Natural killer cell (primary cell): ENCODE measurements at regions not wholly inside any gene's neighbourhood (a gene's known extent, or its start where the extent isn't known, plus 50 kb on each side); places are given as distances from the start of the nearest gene placed in this dataset.

Experiments used
- ATAC-seq, 3 donors: fragments of 150-1000 bp in 2 of 3; fragments of 200-7000 bp in 1 of 3; cut with Tn5 transposase; 1 replicate in 1 of 3; 2 replicates in 2 of 3; pipeline ENCODE4 v1.10.0; 2021; ENCODE audit warnings: mild to moderate bottlenecking in 2 of 3, moderate library complexity in 2 of 3
- DNase-seq, 2 donors: peaks; one replicate each; pipeline versions ENCODE4 v3.0.0 to v3.0.0-alpha.2; 2013 to 2021; ENCODE audit warnings: mixed read lengths in 1 of 2
- H3K27ac ChIP-seq: one replicate; pipeline ENCODE4 v1.5.1; 2013; ENCODE audit warnings: mild to moderate bottlenecking, low read length
- H3K27me3 ChIP-seq: one replicate; pipeline ENCODE4 v1.6.1; 2013; ENCODE audit warnings: low read length; ENCODE audit not compliant: control insufficient read depth, insufficient read depth
- H3K36me3 ChIP-seq: one replicate; pipeline ENCODE4 v1.6.1; 2013; ENCODE audit warnings: low read length; ENCODE audit not compliant: control insufficient read depth, insufficient read depth
- H3K4me1 ChIP-seq: one replicate; pipeline ENCODE4 v1.6.1; 2013; ENCODE audit warnings: low read length; ENCODE audit not compliant: control insufficient read depth, insufficient read depth
- H3K4me3 ChIP-seq: one replicate; pipeline ENCODE4 v1.5.1; 2013; ENCODE audit warnings: low read length
- H3K9me3 ChIP-seq: one replicate; pipeline ENCODE4 v1.6.1; 2013; ENCODE audit warnings: low read length; ENCODE audit not compliant: control insufficient read depth, insufficient read depth
- H3K27ac Mint-ChIP-seq, 2 donors: one replicate each; pipeline ENCODE4 v1.8.0; 2022; ENCODE audit warnings: mild to moderate bottlenecking in 2 of 2, mixed read lengths in 2 of 2, moderate library complexity in 1 of 2
- H3K27me3 Mint-ChIP-seq, 2 donors: one replicate each; pipeline ENCODE4 v1.8.0; 2022; ENCODE audit warnings: low read depth in 2 of 2, mixed read lengths in 2 of 2
- H3K36me3 Mint-ChIP-seq: one replicate; pipeline ENCODE4 v1.8.0; 2022; ENCODE audit warnings: mixed read lengths
- H3K4me1 Mint-ChIP-seq, 2 donors: one replicate each; pipeline ENCODE4 v1.8.0; 2022; ENCODE audit warnings: mixed read lengths in 2 of 2
- H3K4me3 Mint-ChIP-seq: one replicate; pipeline ENCODE4 v1.8.0; 2022; ENCODE audit warnings: mild to moderate bottlenecking, moderate library complexity, mixed read lengths
- H3K9me3 Mint-ChIP-seq, 2 donors: one replicate each; pipeline ENCODE4 v1.8.0; 2022; ENCODE audit warnings: mixed read lengths in 2 of 2
- CTCF ChIP-seq: fragments of 200-600 bp; IDR thresholded peaks from one replicate; pipeline ENCODE4 v1.8.0; 2022; ENCODE audit warnings: antibody characterized with exemption
- WGBS: methylation state at CpG from one replicate; pipeline ENCODE4 v1.1.7; 2013; ENCODE audit warnings: missing lambda C conversion rate; ENCODE audit not compliant: insufficient coverage; 5-methylcytosine and 5-hydroxymethylcytosine counted together
- intact Hi-C: fragments of 100-400 bp; cut with micrococcal nuclease; formaldehyde crosslinking; loops from one replicate; pipeline ENCODE4 v1.14.2; 2022

GRCh38 chr6:85396159-85396808, 53.6 kb upstream of the NT5E start:
- no peak overlapping the region for H3K4me3 Mint-ChIP-seq
- TF ChIP-seq CTCF: no peak
- H3K4me1 Mint-ChIP-seq: peaks cover 0 to 4% of the 10 kb centered on the region in 2 donors
- H3K27ac ChIP-seq: no peak overlapping the region
- ATAC-seq (no peak), DNase-seq (no peak)
- no peak overlapping the region for H3K27ac Mint-ChIP-seq
- no peaks in the 10 kb centered on the region for H3K36me3 ChIP-seq
- no peaks in the 10 kb centered on the region for H3K9me3 ChIP-seq
- peaks cover 0 to 7% of the 10 kb centered on the region in 2 donors for H3K27me3 Mint-ChIP-seq
- H3K27me3 ChIP-seq: no peaks in the 10 kb centered on the region
- intact Hi-C loops: no loop called here
- no peaks in the 10 kb centered on the region for H3K9me3 Mint-ChIP-seq
- WGBS: 87% methylated on average over 3 of the region's 3 CpGs
- H3K4me1 ChIP-seq: no peaks in the 10 kb centered on the region
- H3K36me3 Mint-ChIP-seq: no peaks in the 10 kb centered on the region
- H3K4me3 ChIP-seq: no peak overlapping the region

GRCh38 chr6:85395746-85396145, 54.1 kb upstream of the NT5E start:
- Mint-ChIP-seq H3K9me3 (no peaks in the 10 kb centered on the region), H3K27me3 (peaks cover 2 to 10% of the 10 kb centered on the region in 2 donors), H3K27ac (no peak overlapping the region), H3K4me1 (no peaks in the 10 kb centered on the region), H3K36me3 (no peaks in the 10 kb centered on the region), H3K4me3 (no peak overlapping the region)
- DNase-seq (no peak), ATAC-seq (no peak)
- no peaks in the 10 kb centered on the region for H3K4me1 ChIP-seq
- H3K27me3 ChIP-seq: no peaks in the 10 kb centered on the region
- no peaks in the 10 kb centered on the region for H3K36me3 ChIP-seq
- intact Hi-C loops: no loop called here
- no peak for TF ChIP-seq CTCF
- H3K27ac ChIP-seq: no peak overlapping the region
- no peaks in the 10 kb centered on the region for H3K9me3 ChIP-seq
- no peak overlapping the region for H3K4me3 ChIP-seq

- no peak overlapping the region for H3K27ac Mint-ChIP-seq
- H3K4me1 Mint-ChIP-seq: no peaks in the 10 kb centered on the region
- intact Hi-C loops: no loop called here
- peaks cover 8 to 17% of the 10 kb centered on the region in 2 donors for H3K27me3 Mint-ChIP-seq
- WGBS: 92% methylated on average over 1 of the region's 1 CpG
- TF ChIP-seq CTCF: no peak
- H3K36me3 Mint-ChIP-seq: no peaks in the 10 kb centered on the region
- no peak for DNase-seq
- Histone ChIP-seq H3K27me3 (no peaks in the 10 kb centered on the region), H3K27ac (no peak overlapping the region), H3K4me1 (no peaks in the 10 kb centered on the region), H3K4me3 (no peak overlapping the region), H3K9me3 (no peaks in the 10 kb centered on the region), H3K36me3 (no peaks in the 10 kb centered on the region)
- no peaks in the 10 kb centered on the region for H3K9me3 Mint-ChIP-seq
- no peak for ATAC-seq
- no peak overlapping the region for H3K4me3 Mint-ChIP-seq
Observed at GRCh38 chr6:85394853-85395538, 54.9 kb upstream of the NT5E start.

GRCh38 chr6:85394199-85394598, 55.7 kb upstream of the NT5E start:
- no peak for DNase-seq
- WGBS: 80% methylated on average over 1 of the region's 1 CpG
- no peak overlapping the region for H3K4me3 Mint-ChIP-seq
- H3K27me3 Mint-ChIP-seq: peaks cover 10 to 20% of the 10 kb centered on the region in 2 donors
- no peaks in the 10 kb centered on the region for H3K9me3 Mint-ChIP-seq
- no peaks in the 10 kb centered on the region for H3K4me1 ChIP-seq
- no peak overlapping the region for H3K27ac Mint-ChIP-seq
- no peak overlapping the region for H3K4me3 ChIP-seq
- H3K9me3 ChIP-seq: no peaks in the 10 kb centered on the region
- H3K4me1 Mint-ChIP-seq: no peaks in the 10 kb centered on the region
- intact Hi-C loops: no loop called here
- no peak overlapping the region for H3K27ac ChIP-seq
- no peaks in the 10 kb centered on the region for H3K36me3 Mint-ChIP-seq
- no peak for TF ChIP-seq CTCF
- no peak for ATAC-seq
- H3K36me3 ChIP-seq: no peaks in the 10 kb centered on the region
- H3K27me3 ChIP-seq: no peaks in the 10 kb centered on the region
